COLO829 (cell line): ENCODE measurements at regions not wholly inside any gene's neighbourhood (a gene's known extent, or its start where the extent isn't known, plus 50 kb on each side); places are given as distances from the start of the nearest gene placed in this dataset.

Experiments
- DNase-seq: peaks from one replicate; pipeline ENCODE4 v3.0.0; 2012; ENCODE audit warnings: low spot score

DNA sequence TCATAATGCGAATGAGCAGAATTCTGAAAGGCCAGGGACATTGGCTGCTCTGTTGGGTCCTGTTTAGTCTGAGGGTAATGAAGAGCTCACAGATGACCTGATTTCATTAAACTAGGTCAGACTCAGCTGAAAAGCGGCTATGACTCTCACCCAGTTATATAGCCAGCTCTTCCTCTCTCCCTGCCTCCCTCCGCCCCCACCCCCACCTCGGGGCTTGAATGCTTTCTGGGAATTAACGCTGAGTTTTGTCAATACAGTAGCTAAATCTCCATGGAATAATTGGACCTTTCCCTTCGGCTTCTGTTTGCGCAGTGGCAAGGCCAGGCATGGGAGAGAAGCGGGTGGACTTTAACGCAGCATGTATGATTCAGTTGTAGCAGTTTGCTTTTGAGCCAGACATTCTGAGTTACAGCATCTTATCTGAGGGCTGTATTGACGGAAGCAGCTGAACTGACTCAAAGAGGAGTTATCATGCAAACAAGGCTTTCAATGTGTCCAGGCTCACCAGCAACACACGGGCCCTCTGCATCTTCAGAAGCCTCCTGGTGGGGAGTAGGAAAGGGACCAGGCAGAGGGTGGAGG lies 110.6 kb downstream of the MYCN start:
- no peak for DNase-seq

DNA sequence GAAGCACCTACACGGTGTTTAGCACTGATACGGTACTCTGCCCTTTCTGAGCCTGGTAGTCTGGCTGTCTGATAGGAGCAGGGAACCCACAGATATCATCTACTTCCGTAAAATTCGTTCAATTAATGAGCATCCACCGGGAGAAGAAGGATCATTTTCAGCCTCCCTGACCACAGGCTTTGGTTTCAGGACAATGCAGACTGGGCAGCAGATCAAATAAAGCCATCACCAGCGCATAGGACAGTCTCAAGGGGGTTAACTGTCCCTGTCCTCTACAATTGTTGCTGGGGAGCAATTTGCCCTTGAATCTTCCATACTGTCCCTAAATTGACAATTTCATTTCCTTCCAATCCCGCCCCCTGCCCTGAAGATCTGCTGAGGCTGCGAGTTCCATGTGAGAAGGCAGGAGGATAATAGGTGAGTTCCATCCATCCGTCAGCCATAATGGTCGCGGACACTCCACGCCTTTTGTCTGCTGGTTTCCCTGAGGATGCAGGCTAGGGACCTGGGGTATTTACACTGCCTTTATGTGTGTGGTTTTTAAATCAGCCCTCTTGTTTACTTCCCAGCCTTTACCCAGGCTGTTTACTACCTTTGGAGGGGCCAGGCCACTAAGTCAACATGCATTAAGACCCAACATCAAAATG lies 110.0 kb downstream of the MYCN start:
- no peak for DNase-seq

DNA sequence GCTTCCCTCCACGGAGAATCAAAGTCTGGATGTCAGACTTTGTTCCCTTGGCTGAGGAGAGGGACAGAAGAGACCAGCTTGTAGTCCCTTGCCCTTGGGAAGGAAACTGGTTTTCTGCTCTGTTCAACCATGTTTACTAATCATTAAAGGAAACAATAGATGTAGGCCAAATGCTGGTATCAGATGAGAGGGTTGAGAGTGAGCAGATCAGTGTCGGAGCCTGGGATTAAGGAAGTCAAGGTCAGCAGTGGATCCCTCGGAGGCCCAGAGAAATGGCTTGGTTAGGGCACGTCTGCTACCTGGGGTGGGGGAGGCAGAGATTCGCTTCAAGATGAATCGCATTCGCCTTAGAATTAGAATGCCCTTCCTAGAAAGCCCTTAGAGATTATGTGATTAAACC lies 109.1 kb downstream of the MYCN start:
- DNase-seq = no peak

DNA sequence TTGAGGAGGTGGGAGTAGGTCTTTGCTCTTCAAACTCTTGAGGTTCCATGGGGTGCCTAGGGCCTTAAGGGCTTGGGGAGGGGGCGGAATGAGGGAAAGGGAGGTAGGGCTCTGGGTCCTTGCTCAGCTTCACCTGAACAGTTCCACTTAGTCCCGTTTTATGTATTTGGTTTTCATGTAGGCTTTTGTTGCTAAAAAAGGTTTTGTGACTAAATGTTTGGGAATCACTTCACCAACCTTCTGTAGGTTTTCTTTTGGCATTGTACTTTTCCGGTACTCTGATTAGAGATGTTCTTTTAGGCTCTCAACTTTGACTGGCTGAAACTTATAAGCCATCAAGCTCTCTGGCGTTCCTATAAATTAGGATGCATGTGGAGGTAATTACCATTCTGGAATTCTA lies 108.1 kb downstream of the MYCN start:
- no peak for DNase-seq

DNA sequence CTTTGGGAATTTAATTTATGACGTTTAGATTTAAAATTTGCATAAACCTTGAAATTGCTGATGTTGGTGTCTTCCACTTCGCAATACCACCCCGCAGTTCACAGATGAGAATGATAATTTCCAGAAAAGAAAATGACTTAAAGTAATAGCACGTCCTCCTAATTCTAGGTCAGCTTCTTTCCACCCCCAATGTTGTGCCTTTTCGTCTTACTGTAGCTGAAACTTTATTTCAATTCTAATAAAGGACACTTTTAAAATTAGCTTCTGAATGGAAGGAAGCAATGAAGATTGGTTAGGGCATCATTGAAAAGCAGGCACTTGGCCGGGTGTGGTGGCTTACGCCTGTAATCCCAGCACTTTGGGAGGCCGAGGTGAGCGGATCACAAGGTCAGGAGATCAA lies 107.4 kb downstream of the MYCN start:
- no peak for DNase-seq

DNA sequence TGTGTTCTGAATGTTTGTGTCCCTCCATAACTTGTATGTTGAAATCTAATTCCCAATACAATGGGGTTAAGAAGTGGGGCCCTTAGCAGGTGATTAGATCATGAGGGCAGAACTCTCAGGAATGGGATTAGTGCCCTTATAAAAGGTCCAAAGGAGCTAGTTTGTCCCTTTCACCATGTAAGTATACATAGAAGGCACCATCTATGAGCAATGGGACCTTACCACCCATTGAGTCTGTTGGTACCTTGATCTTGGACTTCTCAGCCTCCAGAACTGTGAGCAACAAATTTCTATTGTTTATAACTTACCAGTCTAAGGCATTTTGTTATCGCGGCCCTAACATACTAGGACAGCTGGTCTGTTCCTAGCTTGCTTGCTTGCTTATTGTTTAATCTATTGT lies 106.3 kb downstream of the MYCN start:
- DNase-seq = no peak

DNA sequence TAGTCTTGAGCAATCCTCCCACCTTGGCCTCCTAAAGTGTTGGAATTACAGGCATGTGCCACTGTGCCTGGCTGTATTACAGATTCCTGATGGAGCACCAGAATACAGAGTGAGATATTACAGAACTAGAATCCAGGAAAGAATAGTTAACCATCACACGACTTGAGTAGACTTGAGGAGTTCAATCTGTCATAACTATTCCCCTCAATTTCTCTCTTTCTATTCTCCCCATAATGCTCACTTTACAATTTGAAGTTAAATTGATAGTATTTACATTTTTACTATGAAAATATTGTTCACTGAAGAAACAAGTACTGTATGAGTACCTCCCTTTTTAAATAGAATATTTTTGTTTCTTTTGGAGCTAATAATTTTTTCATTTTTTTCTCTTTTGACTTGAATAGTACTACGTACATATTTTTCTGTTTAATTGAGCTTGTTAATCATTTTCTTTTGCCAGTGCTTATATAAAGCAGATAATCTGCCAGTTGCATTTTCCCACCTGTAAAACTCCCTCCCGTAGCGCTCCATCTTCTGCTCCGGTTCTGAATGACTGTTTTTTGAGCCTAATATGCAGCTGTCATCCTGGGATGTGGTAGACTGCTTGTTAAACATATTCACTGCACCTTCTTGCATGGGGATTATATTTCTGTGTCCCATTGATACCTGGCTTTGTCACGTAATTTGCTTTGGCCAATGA lies 105.5 kb downstream of the MYCN start:
- DNase-seq = no peak

DNA sequence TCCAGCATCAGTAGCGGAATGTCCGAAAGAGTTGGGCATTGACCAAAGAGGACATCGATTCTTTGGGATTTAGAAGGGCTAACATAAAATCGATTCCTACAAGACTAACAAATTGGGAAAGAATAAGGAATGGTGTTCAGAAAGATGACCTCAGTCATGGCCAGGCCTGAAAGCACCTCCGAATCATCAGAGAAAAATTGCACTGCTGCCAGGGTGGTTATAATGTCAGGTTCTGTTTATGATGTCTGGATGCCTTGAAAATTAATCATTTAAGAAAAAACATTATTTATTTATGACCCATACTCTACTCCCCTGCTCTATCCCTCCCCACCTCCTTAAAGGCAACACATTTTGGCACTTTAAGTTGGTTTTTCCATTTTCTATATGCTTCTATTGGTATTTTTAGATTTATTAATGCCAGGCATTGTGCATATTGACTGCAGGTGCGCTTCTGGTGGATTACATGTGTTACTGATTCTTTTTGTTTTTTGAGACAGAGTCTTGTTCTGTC lies 104.7 kb downstream of the MYCN start:
- DNase-seq = no peak

DNA sequence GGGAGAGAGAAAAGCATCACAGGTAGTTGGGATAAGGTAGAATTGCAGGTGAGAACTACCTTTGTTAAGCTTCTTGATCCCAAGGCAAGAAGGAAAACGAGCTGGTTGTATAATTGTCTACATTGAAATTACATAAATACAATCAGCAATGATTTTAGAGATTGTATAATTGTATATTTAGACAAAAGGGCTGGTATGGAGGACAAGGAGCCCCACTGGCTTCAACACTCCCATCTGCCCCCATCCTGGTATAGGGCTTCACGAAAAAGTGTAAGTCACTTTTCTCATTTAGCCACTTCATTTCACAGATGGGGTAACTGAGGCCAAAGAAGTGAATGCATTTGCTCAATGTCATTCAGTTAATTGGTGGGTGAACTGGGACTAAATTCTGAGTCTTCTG lies 103.3 kb downstream of the MYCN start:
- no peak for DNase-seq

DNA sequence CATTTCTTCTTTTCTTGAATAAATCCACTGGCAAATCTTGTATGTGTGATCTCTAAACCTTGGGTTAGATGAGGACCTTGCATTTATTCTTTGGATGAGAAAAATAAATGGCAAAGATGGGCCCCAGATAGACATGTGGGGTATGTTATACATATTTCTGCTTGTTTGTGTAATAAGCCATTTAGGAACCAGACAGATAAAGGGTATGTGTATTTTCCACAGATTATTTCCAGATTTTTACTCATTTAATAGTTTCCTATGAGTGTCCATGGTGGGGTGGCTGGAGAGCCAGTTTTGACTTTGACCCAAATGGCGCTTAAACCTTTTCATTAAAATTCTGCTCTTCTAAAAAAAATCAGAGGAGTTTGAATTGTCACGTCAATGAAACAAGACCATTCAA lies 102.8 kb downstream of the MYCN start:
- no peak for DNase-seq

DNA sequence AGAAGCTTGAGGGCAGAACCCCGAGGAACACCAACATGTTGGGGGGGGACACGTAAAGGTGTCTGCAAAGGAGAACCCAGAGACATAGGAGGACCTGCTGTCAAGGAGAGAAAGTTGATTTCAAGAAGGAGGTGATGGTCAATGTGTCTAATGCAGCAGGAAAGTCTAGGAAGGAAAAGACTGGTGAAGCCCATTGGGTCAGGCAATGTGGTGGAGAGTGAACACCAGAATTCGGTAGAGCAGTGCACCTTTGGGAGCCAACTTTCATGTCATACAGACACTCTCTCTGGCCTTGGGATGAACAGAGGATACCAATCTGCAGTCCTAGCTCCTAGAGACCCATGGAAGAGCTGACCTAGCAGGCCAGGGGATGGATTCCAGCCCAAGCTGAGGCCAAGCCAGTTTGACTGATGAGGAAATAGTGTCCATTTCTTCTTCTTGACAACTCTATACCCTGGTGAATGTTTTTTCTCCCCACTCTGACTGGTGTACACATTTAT lies 101.9 kb downstream of the MYCN start:
- no peak for DNase-seq

DNA sequence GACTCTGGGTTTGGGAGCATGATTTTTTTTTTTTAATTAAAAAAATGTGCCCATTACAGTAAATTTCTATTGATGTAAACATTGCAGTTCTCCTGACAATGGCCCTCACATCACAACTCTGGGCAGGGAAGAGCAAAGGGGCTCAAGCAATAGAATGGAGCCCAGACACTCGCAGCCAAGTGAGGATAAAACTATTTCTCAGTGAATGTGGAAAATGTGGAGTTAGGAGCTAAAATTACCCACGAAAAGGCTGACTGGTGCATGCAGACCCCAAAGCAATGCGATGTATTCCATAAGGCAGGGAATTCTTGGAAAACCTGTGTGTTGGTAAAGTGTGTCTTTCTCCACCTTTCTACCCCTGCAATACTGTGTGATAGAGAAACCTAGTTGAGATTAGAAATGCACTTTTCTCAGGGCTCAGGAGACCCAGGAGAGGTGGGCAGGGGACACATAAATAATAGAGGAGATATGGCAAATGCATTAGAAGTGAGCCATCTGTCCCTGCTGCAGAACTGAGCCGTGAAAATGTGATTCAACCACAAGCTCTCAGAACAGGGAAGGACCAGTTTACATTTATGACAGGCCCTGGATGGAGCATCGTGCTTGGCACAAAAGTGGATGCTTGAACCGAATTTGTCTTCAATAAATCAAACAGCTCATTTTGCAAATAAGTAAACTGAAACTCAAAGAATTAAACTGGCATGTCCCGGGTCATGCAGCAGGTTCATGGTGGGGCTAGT lies 100.1 kb downstream of the MYCN start:
- no peak for DNase-seq

DNA sequence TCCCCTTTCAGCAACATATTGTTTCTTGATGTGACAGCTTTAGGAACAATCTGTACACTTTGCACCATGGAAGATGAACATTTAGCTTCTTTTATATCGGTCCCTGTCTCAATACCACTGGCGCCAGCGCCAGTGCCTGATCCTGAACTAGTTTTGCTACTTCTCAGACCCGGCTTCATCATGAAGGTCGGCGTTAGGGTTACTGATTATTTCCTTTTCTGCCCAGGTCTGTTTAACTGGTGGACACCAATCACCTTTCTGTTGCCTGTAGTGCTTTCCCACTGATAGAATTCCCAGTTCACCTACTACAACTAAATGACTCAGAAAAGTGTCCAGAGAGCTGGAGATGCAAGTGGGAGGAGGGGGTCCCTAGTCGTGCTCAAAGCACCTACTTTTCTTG lies 99.5 kb downstream of the MYCN start:
- no peak for DNase-seq

DNA sequence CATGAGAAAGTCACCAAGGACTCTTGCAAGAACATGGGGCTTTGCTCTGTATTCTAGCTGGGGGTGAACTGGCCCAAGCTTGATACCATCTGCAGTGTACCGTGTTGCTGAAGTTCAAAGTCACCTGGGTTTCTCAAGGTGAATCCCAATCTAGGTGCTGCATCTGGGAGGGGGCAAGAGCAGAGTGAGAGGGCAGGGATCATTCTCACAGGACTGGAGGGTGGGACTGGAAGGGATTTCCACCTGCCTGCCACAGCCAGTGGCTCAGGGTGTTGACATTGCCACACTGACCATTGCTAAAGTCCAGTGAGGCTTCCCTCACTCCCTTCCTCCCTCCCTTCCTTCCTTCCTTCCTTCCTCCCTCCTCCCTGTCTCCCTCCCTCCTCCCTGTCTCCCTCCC lies 98.7 kb downstream of the MYCN start:
- DNase-seq = no peak

DNA sequence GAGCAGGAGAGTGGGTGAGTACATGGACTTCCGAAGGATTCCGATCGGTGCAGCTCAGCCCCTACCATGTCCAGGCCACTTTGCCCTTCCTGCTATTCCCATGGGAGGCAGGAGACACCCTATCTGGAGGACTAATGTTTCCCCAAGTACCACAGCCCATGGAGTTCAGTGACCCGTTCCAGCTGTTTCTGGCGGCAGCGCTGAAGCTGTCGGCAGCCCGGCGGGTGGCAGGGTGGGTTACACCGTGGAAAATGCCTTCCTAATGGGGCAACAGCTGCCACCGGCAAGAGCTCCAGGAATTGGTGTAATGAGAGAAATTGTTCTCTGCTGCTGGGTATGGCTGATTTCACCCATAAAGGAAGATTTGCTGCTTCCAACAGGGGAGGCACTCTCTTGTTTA lies 98.3 kb downstream of the MYCN start:
- DNase-seq = no peak

DNA sequence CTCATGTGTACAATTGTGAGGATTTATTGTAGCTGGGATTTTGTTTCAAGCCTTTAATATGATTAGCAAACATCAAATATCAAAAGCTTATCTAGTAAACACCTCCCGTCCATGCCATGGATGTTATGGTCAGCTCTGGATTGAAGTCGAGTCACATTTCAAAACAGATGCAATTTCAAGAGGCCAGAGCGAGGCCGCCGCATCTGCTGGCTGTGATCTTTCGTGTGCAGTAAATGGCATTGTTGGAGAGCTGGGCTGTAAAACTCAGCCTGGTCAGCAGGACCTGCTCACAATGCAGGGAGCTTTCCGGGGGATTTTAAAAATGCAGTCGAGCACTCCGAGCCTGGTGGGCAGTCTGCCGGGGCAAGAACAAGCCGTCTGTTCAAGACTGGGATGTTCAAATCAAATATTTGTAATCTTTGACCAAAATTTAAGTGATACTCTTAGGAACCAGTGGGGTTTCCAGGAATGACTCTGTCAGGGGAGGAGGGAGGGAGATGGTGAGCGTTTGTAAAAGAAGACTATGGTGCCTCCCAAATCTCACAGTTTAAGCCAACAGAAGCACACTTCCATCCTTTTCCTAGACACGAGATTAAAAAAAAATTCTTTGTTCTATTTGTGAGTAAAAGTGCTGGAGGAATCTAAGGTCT lies 97.6 kb downstream of the MYCN start:
- no peak for DNase-seq

DNA sequence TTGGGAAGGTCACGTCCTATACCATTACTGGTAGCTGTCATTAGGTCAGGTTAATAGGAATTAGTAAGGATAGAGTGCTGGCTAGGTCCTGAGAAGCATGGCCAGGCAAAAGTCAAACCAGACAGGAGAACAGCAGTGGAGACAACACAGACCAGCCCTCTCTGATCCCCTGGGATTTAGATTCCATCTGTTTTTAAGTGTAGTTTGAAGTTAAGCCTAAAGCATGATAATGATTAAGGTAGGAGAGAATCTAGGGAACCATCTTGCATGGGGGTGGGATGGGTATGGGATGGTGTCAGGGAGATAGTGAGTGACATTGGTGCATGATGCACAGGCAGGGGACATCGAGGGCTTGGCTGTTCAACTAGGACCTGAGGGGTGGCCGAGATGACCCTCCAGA lies 96.6 kb downstream of the MYCN start:
- DNase-seq = no peak

DNA sequence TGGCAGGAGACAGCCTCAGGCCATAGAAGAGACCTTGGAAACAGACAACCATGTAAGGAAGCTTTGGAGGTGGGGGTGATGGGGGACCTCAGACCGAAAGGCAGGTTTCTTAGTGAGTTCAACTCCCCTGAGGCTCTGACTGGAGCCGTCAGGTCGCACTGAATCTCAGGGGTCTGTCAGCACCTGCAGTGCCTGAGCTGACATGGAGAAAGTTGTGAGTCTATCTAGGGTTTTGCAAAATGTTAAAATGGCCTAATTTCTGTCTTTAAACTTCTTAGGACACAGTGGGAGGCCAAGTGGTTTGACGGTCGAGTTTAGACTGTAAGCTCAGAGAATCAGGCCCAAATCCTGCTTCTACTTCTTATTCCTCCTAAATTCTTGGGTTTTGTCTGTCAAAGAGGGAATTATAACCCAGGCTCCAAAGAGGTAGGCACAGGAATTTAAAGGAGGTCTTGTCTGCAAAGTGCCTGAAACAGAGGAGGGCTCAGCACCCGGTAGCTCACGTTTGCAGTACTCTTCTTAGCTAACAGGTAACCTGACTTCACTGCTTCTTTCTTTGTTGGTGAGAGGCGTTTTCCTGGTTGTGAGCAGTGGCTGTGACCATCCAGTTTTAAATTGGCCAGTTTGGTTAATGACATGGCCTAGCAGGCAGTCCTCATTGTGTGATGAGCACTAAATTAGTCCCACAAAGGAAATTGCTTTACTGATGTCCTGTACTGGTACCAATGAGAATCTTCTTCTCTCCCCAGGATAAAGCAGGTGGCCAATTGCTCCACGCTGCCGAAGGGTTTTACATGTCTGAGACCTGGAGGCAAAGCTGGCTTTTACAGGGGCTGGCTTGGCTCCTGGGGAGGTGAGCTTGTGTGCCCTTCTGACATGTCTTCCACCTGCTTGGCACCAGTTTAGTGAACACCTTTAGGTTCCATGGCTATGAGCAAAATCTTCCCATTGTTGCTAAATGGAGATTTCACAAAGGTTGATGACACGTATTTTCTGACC lies 95.7 kb downstream of the MYCN start:
- DNase-seq = no peak

DNA sequence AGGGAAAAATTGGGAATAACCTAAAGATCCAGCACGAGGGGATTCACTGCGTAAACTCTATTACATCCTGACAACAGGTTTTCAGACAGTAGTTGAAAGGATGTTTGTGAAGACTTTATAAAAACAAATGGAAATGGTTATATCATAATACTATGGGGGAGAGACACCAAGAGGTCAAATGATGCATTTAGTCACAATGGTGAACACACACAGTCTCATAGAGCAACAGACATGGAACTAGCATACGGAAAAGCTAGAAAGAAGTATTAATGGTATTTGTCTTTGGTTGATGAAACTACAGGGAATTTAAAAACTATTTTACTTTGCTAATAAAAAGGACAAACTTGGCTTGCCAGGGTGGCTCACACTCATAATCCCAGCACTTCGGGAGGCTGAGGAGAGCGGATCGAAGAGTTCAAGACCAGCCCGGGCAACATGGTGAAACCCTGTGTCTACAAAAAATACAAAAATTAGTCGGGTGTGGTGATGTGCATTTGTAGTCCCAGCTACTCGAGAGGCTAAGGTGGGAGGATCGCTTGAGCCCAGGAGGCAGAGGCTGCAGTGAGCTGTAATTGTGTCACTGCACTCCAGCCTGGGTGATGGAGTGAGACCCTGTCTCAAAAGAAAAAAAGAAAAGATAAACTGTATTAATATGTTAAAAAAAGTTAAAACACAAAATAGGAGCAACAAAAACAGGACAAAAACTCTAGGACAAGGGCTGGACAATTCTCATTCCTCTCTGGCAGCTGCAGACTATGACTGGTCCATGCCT lies 94.8 kb downstream of the MYCN start:
- DNase-seq = no peak
